ENCODE measurements at regions not wholly inside any gene's neighbourhood (a gene's known extent, or its start where the extent isn't known, plus 50 kb on each side); places are given as distances from the start of the nearest gene placed in this dataset.

- H3K4me3 ChIP-seq (ENCODE audit: low read depth, low read length) = no peak overlapping the region
These were observed 898.3 kb downstream of the VRK1 start for GRCh38 chr14:97695456-97695981.

- no peak overlapping the region for H3K4me3 ChIP-seq (ENCODE audit: low read depth, low read length)
These were observed 900.6 kb downstream of the VRK1 start for GRCh38 chr14:97697772-97698171.

- H3K4me3 ChIP-seq (ENCODE audit: low read depth, low read length) = no peak overlapping the region
These were observed 901.8 kb downstream of the VRK1 start for GRCh38 chr14:97699026-97699425.

GRCh38 chr14:97703006-97703760, 906.0 kb downstream of the VRK1 start:
- no peak overlapping the region for H3K4me3 ChIP-seq (ENCODE audit: low read depth, low read length)

- no peak overlapping the region for H3K4me3 ChIP-seq (ENCODE audit: low read depth, low read length)
These were observed 907.2 kb downstream of the VRK1 start for GRCh38 chr14:97704316-97704885.

- no peak overlapping the region for H3K4me3 ChIP-seq (ENCODE audit: low read depth, low read length)
These were observed 907.9 kb downstream of the VRK1 start for GRCh38 chr14:97705107-97705506.

GRCh38 chr14:97705976-97706375, 908.8 kb downstream of the VRK1 start:
- H3K4me3 ChIP-seq (ENCODE audit: low read depth, low read length) = no peak overlapping the region

GRCh38 chr14:97706819-97707218, 909.6 kb downstream of the VRK1 start:
- no peak overlapping the region for H3K4me3 ChIP-seq (ENCODE audit: low read depth, low read length)

GRCh38 chr14:97707603-97708002, 910.4 kb downstream of the VRK1 start:
- H3K4me3 ChIP-seq (ENCODE audit: low read depth, low read length) = no peak overlapping the region

GRCh38 chr14:97709552-97709951, 912.4 kb downstream of the VRK1 start:
- H3K4me3 ChIP-seq (ENCODE audit: low read depth, low read length) = no peak overlapping the region

- no peak overlapping the region for H3K4me3 ChIP-seq (ENCODE audit: low read depth, low read length)
These were observed 913.5 kb downstream of the VRK1 start for GRCh38 chr14:97710726-97711125.

- H3K4me3 ChIP-seq (ENCODE audit: low read depth, low read length) = no peak overlapping the region
These were observed 915.3 kb downstream of the VRK1 start for GRCh38 chr14:97712471-97712870.

GRCh38 chr14:97713023-97713422, 915.8 kb downstream of the VRK1 start:
- no peak overlapping the region for H3K4me3 ChIP-seq (ENCODE audit: low read depth, low read length)

- H3K4me3 ChIP-seq (ENCODE audit: low read depth, low read length) = no peak overlapping the region
These were observed 921.8 kb downstream of the VRK1 start for GRCh38 chr14:97718886-97719442.

GRCh38 chr14:97719931-97720330, 922.7 kb downstream of the VRK1 start:
- H3K4me3 ChIP-seq (ENCODE audit: low read depth, low read length) = no peak overlapping the region

GRCh38 chr14:97723351-97723750, 926.2 kb downstream of the VRK1 start:
- no peak overlapping the region for H3K4me3 ChIP-seq (ENCODE audit: low read depth, low read length)

GRCh38 chr14:97723819-97724218, 926.6 kb downstream of the VRK1 start:
- H3K4me3 ChIP-seq (ENCODE audit: low read depth, low read length) = no peak overlapping the region

GRCh38 chr14:97724265-97724731, 927.1 kb downstream of the VRK1 start:
- H3K4me3 ChIP-seq (ENCODE audit: low read depth, low read length) = no peak overlapping the region

- H3K4me3 ChIP-seq (ENCODE audit: low read depth, low read length) = no peak overlapping the region
These were observed 929.5 kb downstream of the VRK1 start for GRCh38 chr14:97726676-97727075.

- H3K4me3 ChIP-seq (ENCODE audit: low read depth, low read length) = no peak overlapping the region
These were observed 933.5 kb downstream of the VRK1 start for GRCh38 chr14:97730706-97731105.

GRCh38 chr14:97731800-97732199, 934.6 kb downstream of the VRK1 start:
- H3K4me3 ChIP-seq (ENCODE audit: low read depth, low read length) = no peak overlapping the region

GRCh38 chr14:97747316-97747715, 950.1 kb downstream of the VRK1 start:
- no peak overlapping the region for H3K4me3 ChIP-seq (ENCODE audit: low read depth, low read length)

Data from iPS-11a (cell line).